Nephron progenitor cell (in vitro differentiated cells): ENCODE measurements at regions not wholly inside any gene's neighbourhood (a gene's known extent, or its start where the extent isn't known, plus 50 kb on each side); places are given as distances from the start of the nearest gene placed in this dataset.
"Not testable (repeated sequence)": the region's sequence is repeated elsewhere in the genome, so short reads cannot be mapped to it uniquely, and the experiment has no call there.

Experiments used
- DNase-seq: peaks from one replicate; pipeline ENCODE4 v3.0.0; 2021
- H3K27ac Mint-ChIP-seq: 2 replicates; pipeline ENCODE4 v1.8.0; 2021; ENCODE audit warnings: mild to moderate bottlenecking, moderate library complexity, mixed read lengths
- H3K27me3 Mint-ChIP-seq: 2 replicates; pipeline ENCODE4 v1.8.0; 2021; ENCODE audit warnings: mild to moderate bottlenecking, low read depth, mixed read lengths; ENCODE audit not compliant: poor library complexity
- H3K36me3 Mint-ChIP-seq: 2 replicates; pipeline ENCODE4 v1.8.0; 2021; ENCODE audit warnings: low read depth, mixed read lengths
- H3K4me1 Mint-ChIP-seq: 2 replicates; pipeline ENCODE4 v1.8.0; 2021; ENCODE audit warnings: mixed read lengths
- H3K4me3 Mint-ChIP-seq: 2 replicates; pipeline ENCODE4 v1.8.0; 2021; ENCODE audit warnings: mild to moderate bottlenecking, moderate library complexity, mixed read lengths
- H3K9me3 Mint-ChIP-seq: 2 replicates; pipeline ENCODE4 v1.8.0; 2021; ENCODE audit warnings: mild to moderate bottlenecking, moderate library complexity, mixed read lengths
- TF ChIP-seq, protein P1 (sequence below): fragments of 200-600 bp; sonication (generic); IDR thresholded peaks from 2 replicates; pipeline ENCODE4 v1.5.0; 2021; ENCODE audit warnings: antibody characterized with exemption

DNA sequence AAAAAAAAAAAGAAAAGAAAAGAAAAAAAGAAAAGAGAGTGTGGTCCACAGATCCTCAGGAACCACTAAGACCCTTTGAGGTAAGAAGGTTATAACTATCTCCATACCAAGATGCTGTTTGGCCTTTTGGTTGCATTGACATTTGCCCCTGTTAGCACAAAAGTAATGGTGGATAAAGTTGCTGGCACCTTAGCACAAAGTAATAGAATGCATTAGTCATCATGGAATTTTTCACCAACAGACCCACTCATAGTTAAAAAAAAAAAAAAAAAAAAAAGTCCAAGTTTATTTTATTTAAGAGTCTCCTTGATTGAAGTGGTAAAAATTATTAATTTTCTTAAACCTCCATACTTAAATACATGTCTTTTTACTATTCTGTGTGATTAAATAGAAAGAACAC is 78.4 kb upstream of the RBPJ start:
- Mint-ChIP-seq H3K4me1 (peaks cover 33% of the 10 kb centered on the region), H3K27ac (no peak overlapping the region), H3K36me3 (no peaks in the 10 kb centered on the region), H3K4me3 (no peak overlapping the region), H3K9me3 (peaks cover 8% of the 10 kb centered on the region), H3K27me3 (no peaks in the 10 kb centered on the region)
- TF ChIP-seq, protein P1, sequence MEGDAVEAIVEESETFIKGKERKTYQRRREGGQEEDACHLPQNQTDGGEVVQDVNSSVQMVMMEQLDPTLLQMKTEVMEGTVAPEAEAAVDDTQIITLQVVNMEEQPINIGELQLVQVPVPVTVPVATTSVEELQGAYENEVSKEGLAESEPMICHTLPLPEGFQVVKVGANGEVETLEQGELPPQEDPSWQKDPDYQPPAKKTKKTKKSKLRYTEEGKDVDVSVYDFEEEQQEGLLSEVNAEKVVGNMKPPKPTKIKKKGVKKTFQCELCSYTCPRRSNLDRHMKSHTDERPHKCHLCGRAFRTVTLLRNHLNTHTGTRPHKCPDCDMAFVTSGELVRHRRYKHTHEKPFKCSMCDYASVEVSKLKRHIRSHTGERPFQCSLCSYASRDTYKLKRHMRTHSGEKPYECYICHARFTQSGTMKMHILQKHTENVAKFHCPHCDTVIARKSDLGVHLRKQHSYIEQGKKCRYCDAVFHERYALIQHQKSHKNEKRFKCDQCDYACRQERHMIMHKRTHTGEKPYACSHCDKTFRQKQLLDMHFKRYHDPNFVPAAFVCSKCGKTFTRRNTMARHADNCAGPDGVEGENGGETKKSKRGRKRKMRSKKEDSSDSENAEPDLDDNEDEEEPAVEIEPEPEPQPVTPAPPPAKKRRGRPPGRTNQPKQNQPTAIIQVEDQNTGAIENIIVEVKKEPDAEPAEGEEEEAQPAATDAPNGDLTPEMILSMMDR: no peak
- no peak for DNase-seq

DNA sequence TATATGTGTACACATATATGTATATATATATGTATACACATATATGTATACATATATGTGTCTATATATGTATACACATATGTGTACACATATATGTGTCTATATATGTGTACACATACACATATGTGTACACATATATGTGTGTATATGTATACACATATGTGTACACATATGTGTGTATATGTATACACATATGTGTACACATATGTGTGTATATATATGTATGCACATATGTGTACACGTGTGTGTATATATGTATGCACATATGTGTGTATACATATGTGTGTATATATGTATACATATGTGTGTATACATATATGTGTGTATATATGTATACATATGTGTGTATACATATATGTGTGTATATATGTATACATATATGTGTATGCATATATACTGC is 76.7 kb upstream of the RBPJ start:
- H3K36me3 Mint-ChIP-seq, H3K9me3 Mint-ChIP-seq, H3K4me3 Mint-ChIP-seq, H3K27me3 Mint-ChIP-seq, H3K27ac Mint-ChIP-seq, DNase-seq: not testable (repeated sequence)
- H3K4me1 Mint-ChIP-seq: peaks cover 17% of the 10 kb centered on the region

DNA sequence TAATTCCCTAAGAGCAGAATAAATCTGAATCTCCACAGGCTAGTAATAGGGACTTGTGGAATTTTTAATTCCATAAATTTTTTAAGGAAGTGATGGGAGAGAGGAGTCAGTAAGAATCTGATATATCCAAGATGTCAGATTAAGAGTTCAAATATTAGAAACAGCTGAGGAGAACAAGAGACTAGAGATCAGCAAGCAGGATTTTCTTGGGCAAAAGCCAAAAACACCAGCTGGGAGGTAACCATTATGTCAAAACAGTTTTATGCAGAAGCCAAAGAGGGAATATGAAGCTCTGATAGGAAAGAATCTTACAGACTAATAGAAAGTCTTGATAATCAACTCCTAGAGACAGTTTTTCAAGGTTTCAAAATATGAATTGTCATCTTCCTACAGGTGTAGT is 72.2 kb upstream of the RBPJ start:
- TF ChIP-seq, protein P1: no peak
- Mint-ChIP-seq H3K27me3 (peaks cover 6% of the 10 kb centered on the region), H3K36me3 (no peaks in the 10 kb centered on the region), H3K4me3 (no peak overlapping the region), H3K4me1 (peaks cover 4% of the 10 kb centered on the region), H3K27ac (no peak overlapping the region), H3K9me3 (peaks cover 8% of the 10 kb centered on the region)
- no peak for DNase-seq

DNA sequence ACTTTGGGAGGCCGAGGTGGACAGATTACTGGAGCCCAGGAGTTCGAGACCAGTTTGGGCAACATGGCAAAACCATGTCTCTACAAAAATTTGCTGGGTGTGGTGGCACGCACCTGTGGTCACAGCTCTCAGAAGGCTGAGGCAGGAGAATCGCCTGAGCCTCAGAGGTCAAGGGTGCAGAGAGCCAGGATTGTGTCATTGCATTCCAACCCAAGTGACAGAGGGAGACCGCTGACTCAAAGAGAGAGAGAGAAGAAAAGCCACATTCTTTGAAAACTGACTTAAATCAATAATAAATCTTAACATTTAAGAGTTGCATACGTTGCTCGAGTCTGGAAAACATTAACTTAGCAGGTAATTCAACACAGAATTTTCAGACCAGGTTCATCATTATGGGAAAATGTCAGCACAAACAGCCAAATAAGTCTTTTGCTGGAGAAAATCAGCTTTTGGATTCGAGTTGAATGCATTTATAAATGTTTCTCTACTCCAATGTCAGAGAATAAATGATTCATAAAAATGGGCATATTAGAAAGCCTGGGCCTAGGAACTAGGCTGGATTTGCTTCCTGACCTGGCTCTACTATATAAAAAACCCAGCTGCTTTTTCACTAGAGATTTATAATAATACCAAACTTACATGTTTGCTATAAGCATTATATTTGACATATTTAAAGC is 68.3 kb upstream of the RBPJ start:
- H3K4me3 Mint-ChIP-seq: no peak overlapping the region
- no peak overlapping the region for H3K27ac Mint-ChIP-seq
- H3K9me3 Mint-ChIP-seq: no peaks in the 10 kb centered on the region
- peaks cover 13% of the 10 kb centered on the region for H3K27me3 Mint-ChIP-seq
- TF ChIP-seq, protein P1: no peak
- peaks cover 11% of the 10 kb centered on the region for H3K4me1 Mint-ChIP-seq
- no peak for DNase-seq
- H3K36me3 Mint-ChIP-seq: no peaks in the 10 kb centered on the region

DNA sequence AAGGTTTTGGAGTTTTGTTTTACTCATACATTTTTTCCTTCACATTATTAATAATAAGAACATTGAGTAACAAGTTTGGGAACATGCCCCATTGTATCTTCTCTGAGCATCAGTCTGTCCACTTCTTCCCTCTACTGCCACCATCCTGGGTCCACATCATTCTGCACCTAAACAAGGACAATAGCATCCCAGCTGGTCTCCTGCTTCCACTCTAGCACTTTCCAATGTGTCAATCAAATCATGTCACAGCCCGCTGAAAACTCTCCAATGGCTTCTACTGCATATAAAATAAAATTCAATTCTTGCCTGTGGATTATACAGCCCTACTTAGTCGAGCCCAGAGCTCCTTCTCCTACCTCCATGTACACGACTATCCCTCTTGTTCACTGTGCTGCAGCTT is 66.8 kb upstream of the RBPJ start:
- TF ChIP-seq, protein P1: no peak
- Mint-ChIP-seq H3K4me3 (no peak overlapping the region), H3K27me3 (peaks cover 8% of the 10 kb centered on the region), H3K9me3 (peaks cover 3% of the 10 kb centered on the region), H3K27ac (peak overlapping the region; percentile 6), H3K36me3 (no peaks in the 10 kb centered on the region), H3K4me1 (peaks cover 11% of the 10 kb centered on the region)
- no peak for DNase-seq

DNA sequence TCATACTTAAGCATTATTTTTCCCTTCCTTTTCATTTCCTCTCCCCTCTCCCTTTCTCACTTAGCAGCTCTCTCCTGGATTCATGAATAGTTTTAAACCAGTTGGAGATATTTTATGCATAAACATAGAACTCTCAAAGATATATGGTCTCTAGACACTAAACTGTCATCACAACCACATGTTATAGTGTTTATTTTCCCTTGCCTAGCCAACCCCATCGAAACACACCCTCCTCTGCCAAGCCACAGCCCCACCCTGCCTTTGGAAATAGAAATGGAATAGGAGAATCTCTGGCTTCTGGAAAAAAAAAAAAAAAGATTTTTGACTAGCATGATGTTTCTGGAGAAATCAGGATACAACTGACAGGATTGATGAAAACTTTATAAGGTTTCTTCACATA is 64.8 kb upstream of the RBPJ start:
- H3K27ac Mint-ChIP-seq: no peak overlapping the region
- DNase-seq: no peak
- H3K27me3 Mint-ChIP-seq: peaks cover 8% of the 10 kb centered on the region
- TF ChIP-seq, protein P1: no peak
- H3K9me3 Mint-ChIP-seq: peaks cover 7% of the 10 kb centered on the region
- no peaks in the 10 kb centered on the region for H3K36me3 Mint-ChIP-seq
- H3K4me1 Mint-ChIP-seq: peaks cover 11% of the 10 kb centered on the region
- H3K4me3 Mint-ChIP-seq: no peak overlapping the region

DNA sequence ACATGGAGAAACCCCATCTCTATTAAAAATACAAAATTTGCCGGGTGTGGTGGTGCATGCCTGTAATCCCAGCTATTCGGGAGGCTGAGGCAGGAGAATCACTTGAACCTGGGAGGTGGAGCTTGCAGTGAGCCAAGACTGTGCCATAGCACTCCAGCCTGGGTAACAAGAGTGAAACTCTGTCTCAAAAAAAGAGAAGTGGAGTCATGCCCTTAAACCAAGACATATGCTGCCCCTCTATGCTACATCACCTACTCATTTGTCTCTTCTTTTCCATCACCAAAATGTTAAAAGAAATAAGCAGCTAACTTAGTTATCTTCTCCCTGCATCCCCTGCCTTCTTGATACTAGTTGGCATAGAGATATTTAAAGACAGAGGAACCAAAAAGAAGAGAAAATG is 63.4 kb upstream of the RBPJ start:
- not testable (repeated sequence) for H3K27me3 Mint-ChIP-seq, H3K27ac Mint-ChIP-seq, H3K4me3 Mint-ChIP-seq

More for the DNA sequence above, 63.4 kb upstream of the RBPJ start:
- not testable (repeated sequence) for H3K36me3 Mint-ChIP-seq, H3K4me1 Mint-ChIP-seq, H3K9me3 Mint-ChIP-seq, DNase-seq
